GM23248 (cell line): ENCODE measurements at regions not wholly inside any gene's neighbourhood (a gene's known extent, or its start where the extent isn't known, plus 50 kb on each side); places are given as distances from the start of the nearest gene placed in this dataset.

Experiments
- DNase-seq: peaks from one replicate; pipeline ENCODE4 v3.0.0-alpha.2; 2015
- H2AFZ ChIP-seq: fragments of 200-600 bp; sonication (generic); 2 replicates; pipeline ENCODE4 v1.6.1; 2016; ENCODE audit warnings: antibody characterized with exemption
- H3F3A ChIP-seq: fragments of 200-600 bp; sonication (generic); 2 replicates; pipeline ENCODE4 v1.6.1; 2016; ENCODE audit warnings: mild to moderate bottlenecking, antibody characterized with exemption, mixed run types; ENCODE audit not compliant: insufficient read depth
- H3K27ac ChIP-seq: fragments of 200-600 bp; sonication (generic); 2 replicates; pipeline ENCODE4 v1.5.1; 2016; ENCODE audit warnings: mild to moderate bottlenecking
- H3K27me3 ChIP-seq: fragments of 200-600 bp; sonication (generic); replicated peaks from 2 replicates; pipeline ENCODE4 v1.6.1; 2016; ENCODE audit warnings: mild to moderate bottlenecking; ENCODE audit not compliant: insufficient read depth
- H3K36me3 ChIP-seq: fragments of 200-600 bp; sonication (generic); 2 replicates; pipeline ENCODE4 v1.6.1; 2016; ENCODE audit warnings: low read depth, mild to moderate bottlenecking
- H3K4me1 ChIP-seq: fragments of 200-600 bp; sonication (generic); 2 replicates; pipeline ENCODE4 v1.6.1; 2016; ENCODE audit warnings: mild to moderate bottlenecking; ENCODE audit not compliant: insufficient read depth
- H3K4me2 ChIP-seq: fragments of 200-600 bp; sonication (generic); one replicate; pipeline ENCODE4 v1.6.1; 2016; ENCODE audit warnings: mild to moderate bottlenecking; ENCODE audit not compliant: unreplicated experiment
- H3K4me3 ChIP-seq: fragments of 200-600 bp; sonication (generic); 2 replicates; pipeline ENCODE4 v1.5.1; 2016; ENCODE audit warnings: mild to moderate bottlenecking
- H3K79me2 ChIP-seq: fragments of 200-600 bp; sonication (generic); 2 replicates; pipeline ENCODE4 v1.6.1; 2016; ENCODE audit warnings: mild to moderate bottlenecking; ENCODE audit not compliant: insufficient read depth
- H3K9ac ChIP-seq: fragments of 200-600 bp; sonication (generic); 2 replicates; pipeline ENCODE4 v1.6.1; 2016; ENCODE audit warnings: mild to moderate bottlenecking
- H3K9me2 ChIP-seq: fragments of 200-600 bp; sonication (generic); 2 replicates; pipeline ENCODE4 v1.6.1; 2016; ENCODE audit warnings: mixed run types, mild to moderate bottlenecking, moderate library complexity; ENCODE audit not compliant: insufficient read depth
- H3K9me3 ChIP-seq: fragments of 200-600 bp; sonication (generic); one replicate; pipeline ENCODE4 v1.6.1; 2017; ENCODE audit warnings: low read depth
- H4K20me1 ChIP-seq: fragments of 200-600 bp; sonication (generic); 2 replicates; pipeline ENCODE4 v1.6.0; 2016; ENCODE audit not compliant: insufficient read depth
- EZH2 ChIP-seq: fragments of 200-600 bp; sonication (generic); IDR thresholded peaks from 2 replicates; pipeline ENCODE4 v1.6.1; 2018; ENCODE audit warnings: antibody characterized with exemption, mild to moderate bottlenecking; ENCODE audit not compliant: insufficient read depth, poor library complexity, severe bottlenecking
- EZH2phosphoT487 ChIP-seq: fragments of 200-600 bp; sonication (generic); IDR thresholded peaks from 2 replicates; pipeline ENCODE4 v1.6.1; 2018; ENCODE audit warnings: antibody characterized with exemption, moderate library complexity, mild to moderate bottlenecking, low read depth; ENCODE audit not compliant: insufficient read depth
- WGBS, 2 experiments: methylation state at CpG; one replicate each; pipeline ENCODE4 v1.1.6; 2015 to 2017; ENCODE audit warnings: low lambda C conversion rate in 2 of 2, low coverage in 1 of 2; ENCODE audit errors: missing lambda C conversion rate in 2 of 2; 5-methylcytosine and 5-hydroxymethylcytosine counted together
- in situ Hi-C: fragments of 300-500 bp; cut with MboI; formaldehyde crosslinking; loops from 2 replicates; pipeline ENCODE4 v1.15.0; 2020

GRCh38 chr4:11009281-11009680, 324.7 kb upstream of the CLNK start:
- in situ Hi-C loops, result no loop called here
- DNase-seq, result no peak
- TF ChIP-seq EZH2 (no peak), EZH2phosphoT487 (no peak)
- H3F3A ChIP-seq, result no peaks in the 10 kb centered on the region
- no peak overlapping the region for H3K27ac ChIP-seq
- H3K27me3 ChIP-seq, result no peaks in the 10 kb centered on the region
- H3K9ac ChIP-seq, result no peak overlapping the region
- H3K79me2 ChIP-seq, result no peaks in the 10 kb centered on the region
- no peaks in the 10 kb centered on the region for H3K9me3 ChIP-seq
- 26 to 29% methylated on average over 1 of the region's 1 CpG for WGBS, 2 experiments
- no peaks in the 10 kb centered on the region for H3K9me2 ChIP-seq
- H3K36me3 ChIP-seq, result no peaks in the 10 kb centered on the region
- H3K4me3 ChIP-seq, result no peak overlapping the region
- no peaks in the 10 kb centered on the region for H4K20me1 ChIP-seq
- no peaks in the 10 kb centered on the region for H3K4me1 ChIP-seq
- no peak overlapping the region for H3K4me2 ChIP-seq
- H2AFZ ChIP-seq, result no peak overlapping the region

GRCh38 chr4:11005300-11005699, 320.7 kb upstream of the CLNK start:
- H3K9ac ChIP-seq, result no peak overlapping the region
- no peaks in the 10 kb centered on the region for H3K9me3 ChIP-seq
- H3K4me1 ChIP-seq, result no peaks in the 10 kb centered on the region
- H3K9me2 ChIP-seq, result no peaks in the 10 kb centered on the region
- no peak overlapping the region for H2AFZ ChIP-seq
- in situ Hi-C loops, result no loop called here
- DNase-seq, result no peak
- H4K20me1 ChIP-seq, result no peaks in the 10 kb centered on the region
- H3K27me3 ChIP-seq, result no peaks in the 10 kb centered on the region
- no peak overlapping the region for H3K27ac ChIP-seq
- no peak overlapping the region for H3K4me3 ChIP-seq
- 50 to 53% methylated on average over 4 of the region's 4 CpGs for WGBS, 2 experiments
- H3K4me2 ChIP-seq, result no peak overlapping the region
- TF ChIP-seq EZH2phosphoT487 (no peak), EZH2 (no peak)
- no peaks in the 10 kb centered on the region for H3K79me2 ChIP-seq
- no peaks in the 10 kb centered on the region for H3F3A ChIP-seq
- H3K36me3 ChIP-seq, result no peaks in the 10 kb centered on the region

GRCh38 chr4:11004818-11005217, 320.2 kb upstream of the CLNK start:
- no peaks in the 10 kb centered on the region for H3K4me1 ChIP-seq
- no peaks in the 10 kb centered on the region for H3F3A ChIP-seq
- no peaks in the 10 kb centered on the region for H3K9me2 ChIP-seq
- H2AFZ ChIP-seq, result no peak overlapping the region
- in situ Hi-C loops, result no loop called here
- H3K36me3 ChIP-seq, result no peaks in the 10 kb centered on the region
- no peak overlapping the region for H3K9ac ChIP-seq
- H3K9me3 ChIP-seq, result no peaks in the 10 kb centered on the region
- H3K4me3 ChIP-seq, result no peak overlapping the region
- no peak overlapping the region for H3K27ac ChIP-seq
- no peaks in the 10 kb centered on the region for H4K20me1 ChIP-seq
- no peak for TF ChIP-seq EZH2
- TF ChIP-seq EZH2phosphoT487, result no peak
- WGBS, 2 experiments, result 39 to 62% methylated on average over 6 of the region's 6 CpGs
- DNase-seq, result no peak
- no peaks in the 10 kb centered on the region for H3K79me2 ChIP-seq
- no peak overlapping the region for H3K4me2 ChIP-seq
- H3K27me3 ChIP-seq, result no peaks in the 10 kb centered on the region

- Histone ChIP-seq H3K79me2 (no peaks in the 10 kb centered on the region), H3K4me3 (no peak overlapping the region), H3K4me2 (no peak overlapping the region), H2AFZ (no peak overlapping the region), H3K9ac (no peak overlapping the region), H3K27ac (no peak overlapping the region), H3K9me3 (no peaks in the 10 kb centered on the region), H3F3A (no peaks in the 10 kb centered on the region), H3K27me3 (no peaks in the 10 kb centered on the region), H3K36me3 (no peaks in the 10 kb centered on the region), H3K9me2 (no peaks in the 10 kb centered on the region), H3K4me1 (no peaks in the 10 kb centered on the region), H4K20me1 (no peaks in the 10 kb centered on the region)
- no peak for DNase-seq
- in situ Hi-C loops, result no loop called here
- no peak for TF ChIP-seq EZH2
- no peak for TF ChIP-seq EZH2phosphoT487
- 0 to 16% methylated on average over 2 of the region's 2 CpGs for WGBS, 2 experiments
These were observed 318.4 kb upstream of the CLNK start for GRCh38 chr4:11002961-11003360.

- no peaks in the 10 kb centered on the region for H3K9me3 ChIP-seq
- no peaks in the 10 kb centered on the region for H3K79me2 ChIP-seq
- no peak for DNase-seq
- no peaks in the 10 kb centered on the region for H4K20me1 ChIP-seq
- H3K4me2 ChIP-seq, result no peak overlapping the region
- H3K9me2 ChIP-seq, result no peaks in the 10 kb centered on the region
- H3K36me3 ChIP-seq, result no peaks in the 10 kb centered on the region
- 3 to 5% methylated on average over 1 of the region's 1 CpG for WGBS, 2 experiments
- H3K27me3 ChIP-seq, result no peaks in the 10 kb centered on the region
- H3F3A ChIP-seq, result no peaks in the 10 kb centered on the region
- TF ChIP-seq EZH2phosphoT487 (no peak), EZH2 (no peak)
- in situ Hi-C loops, result no loop called here
- no peak overlapping the region for H2AFZ ChIP-seq
- H3K27ac ChIP-seq, result no peak overlapping the region
- no peak overlapping the region for H3K4me3 ChIP-seq
- H3K4me1 ChIP-seq, result no peaks in the 10 kb centered on the region
- H3K9ac ChIP-seq, result no peak overlapping the region
These were observed 314.3 kb upstream of the CLNK start for GRCh38 chr4:10998846-10999245.
